Psoas muscle (tissue), 7 donors: ENCODE measurements at regions not wholly inside any gene's neighbourhood (a gene's known extent, or its start where the extent isn't known, plus 50 kb on each side); places are given as distances from the start of the nearest gene placed in this dataset.

Source experiments
- ATAC-seq, 4 donors: fragments of 200-7000 bp; cut with Tn5 transposase; one replicate each; pipeline ENCODE4 v1.9.1; 2020; ENCODE audit warnings: moderate library complexity in 3 of 4, mild to moderate bottlenecking in 2 of 4
- DNase-seq, 2 donors: peaks; one replicate each; pipeline ENCODE4 v3.0.0-alpha.2; 2020
- H3K27ac ChIP-seq: fragments of 200-600 bp; one replicate; pipeline ENCODE4 v1.8.0; 2022
- H3K27me3 ChIP-seq, 3 donors: fragments of 200-600 bp in 1 of 3; one replicate each; pipeline versions ENCODE4 v1.6.1 to v1.8.0; 2013 to 2022; ENCODE audit warnings: low read length in 2 of 3, mild to moderate bottlenecking in 2 of 3, moderate library complexity in 1 of 3; ENCODE audit not compliant: insufficient read depth in 3 of 3
- H3K36me3 ChIP-seq, 2 donors: fragments of 200-600 bp in 1 of 2; one replicate each; pipeline versions ENCODE4 v1.6.1 to v1.8.0; 2013 to 2022; ENCODE audit warnings: low read depth in 1 of 2, mild to moderate bottlenecking in 1 of 2, moderate library complexity in 1 of 2; ENCODE audit not compliant: insufficient read depth in 1 of 2
- H3K4me1 ChIP-seq: fragments of 200-600 bp; one replicate; pipeline ENCODE4 v1.8.0; 2022
- H3K4me3 ChIP-seq: fragments of 200-600 bp; one replicate; pipeline ENCODE4 v1.8.0; 2022; ENCODE audit warnings: mild to moderate bottlenecking
- H3K9me3 ChIP-seq: fragments of 200-600 bp; one replicate; pipeline ENCODE4 v1.8.0; 2022
- CTCF ChIP-seq: fragments of 200-600 bp; IDR thresholded peaks from one replicate; pipeline ENCODE4 v1.8.0; 2022; ENCODE audit warnings: antibody characterized with exemption
- WGBS, 3 donors: extraction: QIAGEN DNeasy Blood & Tissue Kit; methylation state at CpG; one replicate each; pipeline versions ENCODE4 v1.1.6 to v1.1.7; 2013; 5-methylcytosine and 5-hydroxymethylcytosine counted together
- intact Hi-C, 2 donors: fragments of 100-400 bp; cut with DNase I; formaldehyde crosslinking; loops; one replicate each; pipeline versions ENCODE4 v1.11.0 to v1.14.2; 2022
- donor health status: healthy with polysubstance abuse.
- donor health status: DM: no; HTN: no; CAD: no; lungs with moderate emphysema.
- donor health status: Bipolar disorder and iron deficiency.
- donor health status: healthy.
- donor health status: DM: yes; HTN: yes; CAD: no.
- donor health status: DM: no; HTN: no; CAD: no.
- donor health status: DM: yes; HTN: yes; CAD: no.

GRCh38 chr3:151550642-151551041 lies 89.8 kb upstream of the IGSF10 start:
- WGBS, 3 donors: 48 to 78% (median 60%) methylated on average over 5 of the region's 5 CpGs
- ATAC-seq: no peak
- no peak for TF ChIP-seq CTCF
- H3K27me3 ChIP-seq: no peaks in the 10 kb centered on the region
- DNase-seq: no peak
- no peaks in the 10 kb centered on the region for H3K4me1 ChIP-seq
- no peak overlapping the region for H3K27ac ChIP-seq
- no peak overlapping the region for H3K4me3 ChIP-seq
- intact Hi-C loops: no loop called here
- no peaks in the 10 kb centered on the region for H3K36me3 ChIP-seq
- no peaks in the 10 kb centered on the region for H3K9me3 ChIP-seq

GRCh38 chr3:151550025-151550618 lies 89.3 kb upstream of the IGSF10 start:
- H3K9me3 ChIP-seq: no peaks in the 10 kb centered on the region
- no peak for DNase-seq
- intact Hi-C loops: no loop called here
- no peaks in the 10 kb centered on the region for H3K27me3 ChIP-seq
- no peak overlapping the region for H3K27ac ChIP-seq
- no peaks in the 10 kb centered on the region for H3K4me1 ChIP-seq
- ATAC-seq: no peak
- WGBS, 3 donors: 31 to 58% (median 34%) methylated on average over 4 of the region's 4 CpGs
- no peaks in the 10 kb centered on the region for H3K36me3 ChIP-seq
- TF ChIP-seq CTCF: no peak
- H3K4me3 ChIP-seq: no peak overlapping the region

- no peak for DNase-seq
- 50 to 73% (median 60%) methylated on average over 2 of the region's 2 CpGs for WGBS, 3 donors
- no peak for TF ChIP-seq CTCF
- no peaks in the 10 kb centered on the region for H3K4me1 ChIP-seq
- no peak for ATAC-seq
- no peak overlapping the region for H3K27ac ChIP-seq
- no peaks in the 10 kb centered on the region for H3K27me3 ChIP-seq
- no peaks in the 10 kb centered on the region for H3K9me3 ChIP-seq
- intact Hi-C loops: no loop called here
- H3K4me3 ChIP-seq: no peak overlapping the region
- H3K36me3 ChIP-seq: no peaks in the 10 kb centered on the region
Measured at GRCh38 chr3:151548195-151548594, 87.3 kb upstream of the IGSF10 start.

- intact Hi-C loops: no loop called here
- ATAC-seq (no peak), DNase-seq (no peak)
- H3K27me3 ChIP-seq: no peaks in the 10 kb centered on the region
- TF ChIP-seq CTCF: no peak
- no peaks in the 10 kb centered on the region for H3K36me3 ChIP-seq
- H3K4me1 ChIP-seq: peaks cover 4% of the 10 kb centered on the region
- H3K27ac ChIP-seq: no peak overlapping the region
- H3K9me3 ChIP-seq: no peaks in the 10 kb centered on the region
- no peak overlapping the region for H3K4me3 ChIP-seq
Measured at GRCh38 chr3:151544164-151544548, 83.3 kb upstream of the IGSF10 start.

- TF ChIP-seq CTCF: no peak
- no peak for ATAC-seq
- intact Hi-C loops: no loop called here
Measured at GRCh38 chr3:151541178-151541577, 80.3 kb upstream of the IGSF10 start.

More at GRCh38 chr3:151541178-151541577, 80.3 kb upstream of the IGSF10 start:
- DNase-seq: no peak
- Histone ChIP-seq H3K9me3 (no peaks in the 10 kb centered on the region), H3K27me3 (no peaks in the 10 kb centered on the region), H3K4me1 (peaks cover 14% of the 10 kb centered on the region), H3K27ac (no peak overlapping the region), H3K36me3 (no peaks in the 10 kb centered on the region), H3K4me3 (no peak overlapping the region)
